Gastrocnemius medialis (tissue), 4 donors: ENCODE measurements at regions not wholly inside any gene's neighbourhood (a gene's known extent, or its start where the extent isn't known, plus 50 kb on each side); places are given as distances from the start of the nearest gene placed in this dataset.
"Not testable (repeated sequence)": the region's sequence is repeated elsewhere in the genome, so short reads cannot be mapped to it uniquely, and the experiment has no call there.

ENCODE experiments used
- ATAC-seq, 2 donors: fragments of 150-250 bp; one replicate each; pipeline ENCODE4 v1.9.1; 2016
- DNase-seq, 2 donors: peaks; one replicate each; pipeline ENCODE4 v3.0.0-alpha.2; 2019
- H3K27ac ChIP-seq, 4 donors: fragments of 200-600 bp; sonication (generic); 1 replicate in 1 of 4; 2 replicates in 3 of 4; pipeline ENCODE4 v1.5.1; 2016 to 2018; ENCODE audit warnings: mild to moderate bottlenecking in 2 of 4, moderate library complexity in 1 of 4
- H3K27me3 ChIP-seq, 3 donors: fragments of 200-600 bp; sonication (generic) in 2 of 3; 1 replicate in 1 of 3; 2 replicates in 2 of 3; pipeline versions ENCODE4 v1.5.1 to v1.6.0; 2016 to 2019; ENCODE audit warnings: mild to moderate bottlenecking in 1 of 3, moderate library complexity in 1 of 3
- H3K36me3 ChIP-seq, 2 donors: fragments of 200-600 bp; sonication (generic) in 1 of 2; one replicate each; pipeline ENCODE4 v1.5.1; 2017 to 2018
- H3K4me1 ChIP-seq, 2 donors: fragments of 200-600 bp; sonication (generic) in 1 of 2; one replicate each; pipeline ENCODE4 v1.5.1; 2016 to 2017; ENCODE audit warnings: mild to moderate bottlenecking in 2 of 2
- H3K4me3 ChIP-seq, 4 donors: fragments of 200-600 bp; sonication (generic) in 3 of 4; 1 replicate in 1 of 4; 2 replicates in 3 of 4; pipeline ENCODE4 v1.5.1; 2016 to 2019; ENCODE audit warnings: mild to moderate bottlenecking in 2 of 4
- H3K9me3 ChIP-seq, 3 donors: fragments of 200-600 bp; sonication (generic) in 2 of 3; 1 replicate in 1 of 3; 2 replicates in 2 of 3; pipeline ENCODE4 v1.5.1; 2016 to 2019
- CTCF ChIP-seq, 5 experiments: fragments of 450-650 bp in 3 of 5; fragments of 200-600 bp in 2 of 5; sonication (generic) in 2 of 5; IDR thresholded peaks in 4 of 5; conservative IDR thresholded peaks in 1 of 5; 1 replicate in 4 of 5; 2 replicates in 1 of 5; pipeline ENCODE4 v1.5.1; 2016 to 2019; ENCODE audit warnings: antibody characterized with exemption in 5 of 5, mild to moderate bottlenecking in 3 of 5, moderate library complexity in 3 of 5
- POLR2A ChIP-seq, 2 donors: fragments of 450-650 bp; IDR thresholded peaks; one replicate each; pipeline ENCODE4 v1.6.1; 2017; ENCODE audit warnings: antibody characterized with exemption in 2 of 2, mild to moderate bottlenecking in 2 of 2, moderate library complexity in 2 of 2
- in situ Hi-C, 4 donors: fragments of 200-750 bp; cut with MboI; loops; one replicate each; pipeline versions ENCODE4 v1.15.0 to v1.8.0; 2017; ENCODE audit warnings: low sequenced_read_pairs in 4 of 4
- intact Hi-C: fragments of 100-400 bp; cut with DNase I; formaldehyde crosslinking; loops from one replicate; pipeline ENCODE4 v1.15.1; 2023; ENCODE audit warnings: low total_unique reads

DNA sequence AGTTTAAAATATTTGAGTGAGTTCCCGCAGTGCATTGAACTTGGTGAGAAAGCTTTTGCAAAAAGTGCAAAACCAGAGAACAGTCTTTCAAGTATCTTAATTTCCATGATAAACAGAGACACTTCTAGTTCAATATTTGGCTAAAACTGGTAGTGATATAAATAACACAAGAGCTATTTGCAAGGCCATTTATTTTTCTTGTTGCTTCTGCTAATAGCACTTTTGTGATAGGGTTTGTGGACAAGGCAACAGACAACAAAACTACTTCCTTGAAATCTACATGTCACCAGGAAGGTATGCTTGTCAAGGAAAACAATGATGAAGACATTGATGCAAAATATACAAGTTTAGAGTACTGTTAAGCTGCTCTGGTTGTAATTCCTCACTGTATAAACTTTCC lies 1225.1 kb downstream of the OTOL1 start:
- no peaks in the 10 kb centered on the region for H3K4me1 ChIP-seq
- intact Hi-C loops, result no loop called here
- TF ChIP-seq CTCF (IDR thresholded peaks at IDR 0.05 in 4 of 5, conservative IDR thresholded peaks at IDR 0.05 in 1 of 5), result no peak
- no peak for TF ChIP-seq POLR2A (IDR thresholded peaks at IDR 0.05)
- ATAC-seq (no peak), DNase-seq (no peak)
- no peaks in the 10 kb centered on the region for H3K36me3 ChIP-seq
- H3K27ac ChIP-seq, result no peak overlapping the region
- H3K9me3 ChIP-seq, result no peaks in the 10 kb centered on the region
- H3K4me3 ChIP-seq, result no peak overlapping the region
- in situ Hi-C loops, result no loop called here
- H3K27me3 ChIP-seq, result no peaks in the 10 kb centered on the region

GRCh38 chr3:162722337-162722736 lies 1225.7 kb downstream of the OTOL1 start:
- TF ChIP-seq CTCF (IDR thresholded peaks at IDR 0.05 in 4 of 5, conservative IDR thresholded peaks at IDR 0.05 in 1 of 5) (no peak), POLR2A (IDR thresholded peaks at IDR 0.05) (no peak)
- Histone ChIP-seq H3K27ac (no peak overlapping the region), H3K27me3 (no peaks in the 10 kb centered on the region), H3K4me3 (no peak overlapping the region), H3K4me1 (no peaks in the 10 kb centered on the region), H3K9me3 (no peaks in the 10 kb centered on the region), H3K36me3 (no peaks in the 10 kb centered on the region)
- DNase-seq (no peak), ATAC-seq (no peak)
- intact Hi-C loops (no loop called here), in situ Hi-C loops (no loop called here)

GRCh38 chr3:162722796-162723195 lies 1226.2 kb downstream of the OTOL1 start:
- H3K36me3 ChIP-seq, intact Hi-C loops, H3K27ac ChIP-seq, in situ Hi-C loops, H3K9me3 ChIP-seq, H3K4me1 ChIP-seq, ATAC-seq, DNase-seq, H3K4me3 ChIP-seq, H3K27me3 ChIP-seq: not testable (repeated sequence)

DNA sequence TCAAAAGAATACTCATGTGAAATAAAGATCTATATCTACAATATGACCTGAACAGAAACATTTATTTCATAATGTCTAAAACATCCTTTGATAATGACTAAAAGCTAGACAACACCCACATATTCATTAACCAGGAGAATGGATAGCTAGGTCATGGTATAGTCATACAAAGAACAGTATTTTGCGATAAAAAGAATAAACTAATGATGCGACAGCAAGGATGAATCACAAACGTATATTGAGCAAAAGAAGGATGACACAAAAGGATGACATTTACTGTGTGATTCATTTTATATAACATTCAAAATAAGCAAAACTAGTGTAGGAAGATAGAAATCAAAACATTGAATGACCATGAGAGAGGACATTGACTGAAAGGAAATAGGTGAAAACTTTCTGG lies 1233.1 kb downstream of the OTOL1 start:
- Histone ChIP-seq H3K36me3 (no peaks in the 10 kb centered on the region), H3K4me1 (no peaks in the 10 kb centered on the region), H3K4me3 (no peak overlapping the region), H3K9me3 (no peaks in the 10 kb centered on the region), H3K27me3 (no peaks in the 10 kb centered on the region), H3K27ac (no peak overlapping the region)
- intact Hi-C loops (no loop called here), in situ Hi-C loops (no loop called here)
- no peak for TF ChIP-seq CTCF (IDR thresholded peaks at IDR 0.05 in 4 of 5, conservative IDR thresholded peaks at IDR 0.05 in 1 of 5)
- TF ChIP-seq POLR2A (IDR thresholded peaks at IDR 0.05), result no peak
- ATAC-seq (no peak), DNase-seq (no peak)

DNA sequence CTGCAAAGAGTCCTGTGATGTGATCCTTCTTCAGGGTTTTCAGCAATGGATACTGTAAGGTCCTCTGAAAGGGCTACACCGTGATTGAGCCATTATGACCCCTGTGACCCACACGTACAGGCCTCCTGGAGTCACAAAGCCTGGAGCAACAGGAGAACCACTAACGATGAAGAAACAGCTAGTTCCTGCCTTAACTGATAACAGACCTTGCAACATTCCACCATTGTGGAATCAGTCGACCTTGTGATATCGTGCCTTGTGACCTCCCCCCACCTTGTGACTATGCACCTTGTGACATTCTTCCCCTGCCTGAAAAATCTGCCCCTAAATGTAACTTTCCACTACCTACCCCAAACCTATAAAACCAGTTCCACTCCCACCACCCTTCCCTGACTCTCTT lies 1235.4 kb downstream of the OTOL1 start:
- H3K4me3 ChIP-seq, H3K27ac ChIP-seq, DNase-seq, H3K4me1 ChIP-seq, H3K27me3 ChIP-seq, H3K9me3 ChIP-seq, in situ Hi-C loops, ATAC-seq, H3K36me3 ChIP-seq, intact Hi-C loops: not testable (repeated sequence)

DNA sequence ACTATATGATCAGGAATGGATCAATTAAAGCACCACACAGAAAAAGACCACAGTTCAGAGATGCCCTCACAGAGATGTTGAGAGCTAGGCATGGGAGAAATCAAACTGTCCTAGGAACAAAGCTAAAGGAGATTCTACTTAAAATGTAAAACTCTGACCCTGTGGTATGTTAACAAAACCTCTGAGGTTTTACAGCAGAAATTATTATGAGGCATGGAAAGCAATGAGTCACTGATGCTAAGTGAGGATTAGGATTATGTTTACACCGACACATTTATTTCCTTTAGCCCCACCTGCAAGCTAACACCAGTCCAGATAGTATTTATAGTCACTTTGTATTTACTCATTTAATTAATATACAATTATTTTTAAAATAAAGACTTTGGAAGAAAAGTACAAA lies 1242.2 kb downstream of the OTOL1 start:
- intact Hi-C loops (no loop called here), in situ Hi-C loops (no loop called here)
- DNase-seq, result no peak
- no peaks in the 10 kb centered on the region for H3K9me3 ChIP-seq
- H3K36me3 ChIP-seq, result no peaks in the 10 kb centered on the region
- no peaks in the 10 kb centered on the region for H3K4me1 ChIP-seq
- H3K4me3 ChIP-seq, result no peak overlapping the region
- no peak overlapping the region for H3K27ac ChIP-seq
- ATAC-seq, result no peak
- no peaks in the 10 kb centered on the region for H3K27me3 ChIP-seq
- TF ChIP-seq POLR2A (IDR thresholded peaks at IDR 0.05) (no peak), CTCF (IDR thresholded peaks at IDR 0.05 in 4 of 5, conservative IDR thresholded peaks at IDR 0.05 in 1 of 5) (no peak)
